Neural cell (in vitro differentiated cells): ENCODE measurements at regions not wholly inside any gene's neighbourhood (a gene's known extent, or its start where the extent isn't known, plus 50 kb on each side); places are given as distances from the start of the nearest gene placed in this dataset.

Source experiments
- EP300 ChIP-seq: fragments of 450-650 bp; conservative IDR thresholded peaks from 2 replicates; pipeline ENCODE4 v1.6.1; 2014; ENCODE audit warnings: antibody characterized with exemption, mild to moderate bottlenecking, moderate library complexity; ENCODE audit not compliant: poor library complexity, severe bottlenecking
- POLR2AphosphoS5 ChIP-seq: IDR thresholded peaks from 2 replicates; pipeline ENCODE4 v1.6.1; 2012
- TAF1 ChIP-seq: IDR thresholded peaks from 2 replicates; pipeline ENCODE4 v1.6.1; 2012; ENCODE audit warnings: low read depth
- TF ChIP-seq, protein P1 (sequence below): fragments of 450-650 bp; IDR thresholded peaks from 2 replicates; pipeline ENCODE4 v1.5.1; 2014; ENCODE audit warnings: antibody characterized with exemption, mild to moderate bottlenecking, moderate library complexity; ENCODE audit not compliant: poor library complexity, severe bottlenecking

GRCh38 chr18:61734396-61734795 is 158.4 kb downstream of the RNF152 start:
- TF ChIP-seq EP300 = no peak
- TF ChIP-seq POLR2AphosphoS5 = no peak
- TF ChIP-seq, protein P1, sequence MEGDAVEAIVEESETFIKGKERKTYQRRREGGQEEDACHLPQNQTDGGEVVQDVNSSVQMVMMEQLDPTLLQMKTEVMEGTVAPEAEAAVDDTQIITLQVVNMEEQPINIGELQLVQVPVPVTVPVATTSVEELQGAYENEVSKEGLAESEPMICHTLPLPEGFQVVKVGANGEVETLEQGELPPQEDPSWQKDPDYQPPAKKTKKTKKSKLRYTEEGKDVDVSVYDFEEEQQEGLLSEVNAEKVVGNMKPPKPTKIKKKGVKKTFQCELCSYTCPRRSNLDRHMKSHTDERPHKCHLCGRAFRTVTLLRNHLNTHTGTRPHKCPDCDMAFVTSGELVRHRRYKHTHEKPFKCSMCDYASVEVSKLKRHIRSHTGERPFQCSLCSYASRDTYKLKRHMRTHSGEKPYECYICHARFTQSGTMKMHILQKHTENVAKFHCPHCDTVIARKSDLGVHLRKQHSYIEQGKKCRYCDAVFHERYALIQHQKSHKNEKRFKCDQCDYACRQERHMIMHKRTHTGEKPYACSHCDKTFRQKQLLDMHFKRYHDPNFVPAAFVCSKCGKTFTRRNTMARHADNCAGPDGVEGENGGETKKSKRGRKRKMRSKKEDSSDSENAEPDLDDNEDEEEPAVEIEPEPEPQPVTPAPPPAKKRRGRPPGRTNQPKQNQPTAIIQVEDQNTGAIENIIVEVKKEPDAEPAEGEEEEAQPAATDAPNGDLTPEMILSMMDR = no peak
- TF ChIP-seq TAF1 = no peak
